GM23338 (cell line): ENCODE measurements at regions not wholly inside any gene's neighbourhood (a gene's known extent, or its start where the extent isn't known, plus 50 kb on each side); places are given as distances from the start of the nearest gene placed in this dataset.

Experiments
- EZH2 ChIP-seq: fragments of 200-600 bp; sonication (generic); IDR thresholded peaks from one replicate; pipeline ENCODE4 v1.8.0; 2017; ENCODE audit warnings: antibody characterized with exemption, mild to moderate bottlenecking, low read depth; ENCODE audit not compliant: unreplicated experiment
- EZH2phosphoT487 ChIP-seq: fragments of 200-600 bp; sonication (generic); IDR thresholded peaks from one replicate; pipeline ENCODE4 v1.8.1; 2018; ENCODE audit warnings: antibody characterized with exemption; ENCODE audit not compliant: unreplicated experiment
- POLR2AphosphoS5 ChIP-seq: IDR thresholded peaks from 2 replicates; pipeline ENCODE4 v1.6.1; 2016; ENCODE audit warnings: antibody characterized with exemption, low read depth
- TF ChIP-seq, protein P1 (sequence below), 2 experiments: fragments of 200-600 bp in 1 of 2; sonication (generic) in 1 of 2; conservative IDR thresholded peaks; 2 replicates each; pipeline versions ENCODE4 v1.5.1 to v1.6.1; 2016 to 2017; ENCODE audit warnings: antibody characterized with exemption in 2 of 2, low read depth in 2 of 2, mild to moderate bottlenecking in 2 of 2, moderate library complexity in 1 of 2

DNA sequence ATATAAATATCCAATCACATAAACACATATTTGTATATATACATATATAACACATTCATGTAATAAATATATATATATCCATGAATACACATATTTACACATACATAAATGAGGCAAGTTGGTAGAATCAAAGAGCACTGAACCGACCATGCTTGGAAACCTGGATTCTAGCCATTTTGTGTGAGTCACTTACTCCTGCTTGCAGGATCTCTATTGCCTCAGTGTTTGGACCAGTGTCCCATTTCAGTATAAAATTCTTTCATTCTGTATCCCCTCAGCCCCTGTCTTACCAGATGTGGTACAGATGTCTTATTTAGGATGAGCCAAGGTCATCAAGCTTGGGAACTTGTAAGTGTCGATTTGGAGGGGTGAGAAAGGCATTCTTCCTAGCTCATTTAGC is 391.4 kb upstream of the FRG2C start:
- TF ChIP-seq EZH2phosphoT487: no peak
- TF ChIP-seq, protein P1, sequence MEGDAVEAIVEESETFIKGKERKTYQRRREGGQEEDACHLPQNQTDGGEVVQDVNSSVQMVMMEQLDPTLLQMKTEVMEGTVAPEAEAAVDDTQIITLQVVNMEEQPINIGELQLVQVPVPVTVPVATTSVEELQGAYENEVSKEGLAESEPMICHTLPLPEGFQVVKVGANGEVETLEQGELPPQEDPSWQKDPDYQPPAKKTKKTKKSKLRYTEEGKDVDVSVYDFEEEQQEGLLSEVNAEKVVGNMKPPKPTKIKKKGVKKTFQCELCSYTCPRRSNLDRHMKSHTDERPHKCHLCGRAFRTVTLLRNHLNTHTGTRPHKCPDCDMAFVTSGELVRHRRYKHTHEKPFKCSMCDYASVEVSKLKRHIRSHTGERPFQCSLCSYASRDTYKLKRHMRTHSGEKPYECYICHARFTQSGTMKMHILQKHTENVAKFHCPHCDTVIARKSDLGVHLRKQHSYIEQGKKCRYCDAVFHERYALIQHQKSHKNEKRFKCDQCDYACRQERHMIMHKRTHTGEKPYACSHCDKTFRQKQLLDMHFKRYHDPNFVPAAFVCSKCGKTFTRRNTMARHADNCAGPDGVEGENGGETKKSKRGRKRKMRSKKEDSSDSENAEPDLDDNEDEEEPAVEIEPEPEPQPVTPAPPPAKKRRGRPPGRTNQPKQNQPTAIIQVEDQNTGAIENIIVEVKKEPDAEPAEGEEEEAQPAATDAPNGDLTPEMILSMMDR (conservative IDR thresholded peaks at IDR 0.05; ENCODE audit: low read depth in 2 of 2): no peak
- TF ChIP-seq EZH2: no peak
- no peak for TF ChIP-seq POLR2AphosphoS5
